ENCODE measurements at regions not wholly inside any gene's neighbourhood (a gene's known extent, or its start where the extent isn't known, plus 50 kb on each side); places are given as distances from the start of the nearest gene placed in this dataset.

GRCh38 chr3:70899816-70900215 lies 587.4 kb upstream of the MDFIC2 start:
- no peak for TF ChIP-seq CTCF (IDR thresholded peaks at IDR 0.05)
- intact Hi-C loops (cut with micrococcal nuclease): no loop called here

GRCh38 chr3:70890020-70890394 lies 577.6 kb upstream of the MDFIC2 start:
- no peaks in the 10 kb centered on the region for H3K4me1 Mint-ChIP-seq (ENCODE audit: low read depth)
- H3K4me3 Mint-ChIP-seq: no peak overlapping the region
- POLR2A ChIA-PET: no interaction called here
- no peaks in the 10 kb centered on the region for H3K36me3 Mint-ChIP-seq (ENCODE audit: low read depth)
- H3K27ac Mint-ChIP-seq: no peak overlapping the region
- no peak for TF ChIP-seq CTCF (IDR thresholded peaks at IDR 0.05)
- intact Hi-C loops (cut with micrococcal nuclease): no loop called here
- H3K27me3 Mint-ChIP-seq: no peaks in the 10 kb centered on the region
- CTCF ChIA-PET: no interaction called here
- ATAC-seq (no peak), DNase-seq (no peak)
- no peaks in the 10 kb centered on the region for H3K9me3 Mint-ChIP-seq

More at GRCh38 chr3:70899816-70900215, 587.4 kb upstream of the MDFIC2 start:
- CTCF ChIA-PET: no interaction called here
- POLR2A ChIA-PET: no interaction called here
- no peaks in the 10 kb centered on the region for H3K36me3 Mint-ChIP-seq (ENCODE audit: low read depth)
- peaks cover 10% of the 10 kb centered on the region for H3K27me3 Mint-ChIP-seq
- ATAC-seq (no peak), DNase-seq (no peak)
- H3K4me1 Mint-ChIP-seq (ENCODE audit: low read depth): no peaks in the 10 kb centered on the region
- no peak overlapping the region for H3K4me3 Mint-ChIP-seq
- no peaks in the 10 kb centered on the region for H3K9me3 Mint-ChIP-seq
- H3K27ac Mint-ChIP-seq: no peak overlapping the region

- H3K4me3 Mint-ChIP-seq: no peak overlapping the region
- TF ChIP-seq CTCF (IDR thresholded peaks at IDR 0.05): no peak
- CTCF ChIA-PET: no interaction called here
- DNase-seq (no peak), ATAC-seq (no peak)
- no peaks in the 10 kb centered on the region for H3K4me1 Mint-ChIP-seq (ENCODE audit: low read depth)
- H3K27ac Mint-ChIP-seq: no peak overlapping the region
- POLR2A ChIA-PET: interaction anchor here (0.7 kb wide), 1 partner anchor 229 kb away, joined by 3 read pairs; no protein-coding TSS in a partner anchor
- no peaks in the 10 kb centered on the region for H3K36me3 Mint-ChIP-seq (ENCODE audit: low read depth)
- intact Hi-C loops (cut with micrococcal nuclease): no loop called here
- no peaks in the 10 kb centered on the region for H3K27me3 Mint-ChIP-seq
- H3K9me3 Mint-ChIP-seq: no peaks in the 10 kb centered on the region
Measured at GRCh38 chr3:70889162-70890019, 577.0 kb upstream of the MDFIC2 start.

GRCh38 chr3:70885636-70886035 lies 573.2 kb upstream of the MDFIC2 start:
- no peaks in the 10 kb centered on the region for H3K9me3 Mint-ChIP-seq
- intact Hi-C loops (cut with micrococcal nuclease): no loop called here
- H3K4me1 Mint-ChIP-seq (ENCODE audit: low read depth): no peaks in the 10 kb centered on the region
- CTCF ChIA-PET: no interaction called here
- no peak for ATAC-seq
- POLR2A ChIA-PET: no interaction called here
- TF ChIP-seq CTCF (IDR thresholded peaks at IDR 0.05): no peak
- H3K27ac Mint-ChIP-seq: no peak overlapping the region
- no peak for DNase-seq
- peaks cover 3% of the 10 kb centered on the region for H3K27me3 Mint-ChIP-seq
- no peaks in the 10 kb centered on the region for H3K36me3 Mint-ChIP-seq (ENCODE audit: low read depth)
- H3K4me3 Mint-ChIP-seq: no peak overlapping the region

- ChIA-PET CTCF (no interaction called here), POLR2A (interaction anchor here (0.8 kb wide), 1 partner anchor 26 kb away, joined by 3 read pairs; no protein-coding TSS in a partner anchor)
- TF ChIP-seq CTCF (IDR thresholded peaks at IDR 0.05): no peak
- Mint-ChIP-seq H3K4me3 (no peak overlapping the region), H3K36me3 (ENCODE audit: low read depth) (no peaks in the 10 kb centered on the region), H3K9me3 (peaks cover 12% of the 10 kb centered on the region), H3K27me3 (peaks cover 9% of the 10 kb centered on the region), H3K4me1 (ENCODE audit: low read depth) (no peaks in the 10 kb centered on the region), H3K27ac (no peak overlapping the region)
- DNase-seq: no peak
- no peak for ATAC-seq
- intact Hi-C loops (cut with micrococcal nuclease): no loop called here
Measured at GRCh38 chr3:70882104-70882503, 569.7 kb upstream of the MDFIC2 start.

Data from activated CD8-positive, alpha-beta T cell treated with anti-CD3 and anti-CD28 coated beads for 36 hours (primary cell).